ENCODE measurements at regions not wholly inside any gene's neighbourhood (a gene's known extent, or its start where the extent isn't known, plus 50 kb on each side); places are given as distances from the start of the nearest gene placed in this dataset.

GRCh38 chr5:159385536-159385935 lies 55.2 kb upstream of the IL12B start:
- no peak for ATAC-seq
- H3K27me3 ChIP-seq = no peaks in the 10 kb centered on the region
- H3K9me3 ChIP-seq = peaks cover 0 to 44% of the 10 kb centered on the region in 2 donors
- intact Hi-C loops (cut with DNase I) = no loop called here
- H3K4me3 ChIP-seq = no peak overlapping the region
- no peak overlapping the region for H3K27ac ChIP-seq
- H3K36me3 ChIP-seq = no peaks in the 10 kb centered on the region
- no peaks in the 10 kb centered on the region for H3K4me1 ChIP-seq
- no peak for TF ChIP-seq CTCF (IDR thresholded peaks at IDR 0.05)
- no peak for DNase-seq

GRCh38 chr5:159386028-159386711 lies 55.9 kb upstream of the IL12B start:
- no peak overlapping the region for H3K27ac ChIP-seq
- H3K9me3 ChIP-seq = peaks cover 0 to 38% of the 10 kb centered on the region in 2 donors
- intact Hi-C loops (cut with DNase I) = no loop called here
- DNase-seq (no peak), ATAC-seq (no peak)
- H3K36me3 ChIP-seq = no peaks in the 10 kb centered on the region
- no peak for TF ChIP-seq CTCF (IDR thresholded peaks at IDR 0.05)
- no peaks in the 10 kb centered on the region for H3K4me1 ChIP-seq
- H3K27me3 ChIP-seq = no peaks in the 10 kb centered on the region
- no peak overlapping the region for H3K4me3 ChIP-seq

GRCh38 chr5:159392871-159393270 lies 62.6 kb upstream of the IL12B start:
- no peak overlapping the region for H3K27ac ChIP-seq
- ATAC-seq (no peak), DNase-seq (no peak)
- H3K4me3 ChIP-seq = no peak overlapping the region
- H3K36me3 ChIP-seq = no peaks in the 10 kb centered on the region
- H3K27me3 ChIP-seq = no peaks in the 10 kb centered on the region
- H3K4me1 ChIP-seq = no peaks in the 10 kb centered on the region
- TF ChIP-seq CTCF (IDR thresholded peaks at IDR 0.05) = no peak
- peaks cover 0 to 4% of the 10 kb centered on the region in 2 donors for H3K9me3 ChIP-seq
- intact Hi-C loops (cut with DNase I) = no loop called here

- TF ChIP-seq CTCF (IDR thresholded peaks at IDR 0.05) = no peak
- intact Hi-C loops (cut with DNase I) = no loop called here
Measured at GRCh38 chr5:159393854-159394274, 63.6 kb upstream of the IL12B start.

GRCh38 chr5:159395202-159395601 lies 64.9 kb upstream of the IL12B start:
- no peak for ATAC-seq
- no peaks in the 10 kb centered on the region for H3K36me3 ChIP-seq
- no peak for DNase-seq
- no peak for TF ChIP-seq CTCF (IDR thresholded peaks at IDR 0.05)
- no peaks in the 10 kb centered on the region for H3K27me3 ChIP-seq
- no peaks in the 10 kb centered on the region for H3K9me3 ChIP-seq
- no peaks in the 10 kb centered on the region for H3K4me1 ChIP-seq
- intact Hi-C loops (cut with DNase I) = no loop called here
- no peak overlapping the region for H3K4me3 ChIP-seq
- H3K27ac ChIP-seq = no peak overlapping the region

More at GRCh38 chr5:159393854-159394274, 63.6 kb upstream of the IL12B start:
- no peak overlapping the region for H3K27ac ChIP-seq
- no peaks in the 10 kb centered on the region for H3K4me1 ChIP-seq
- H3K4me3 ChIP-seq = no peak overlapping the region
- H3K27me3 ChIP-seq = no peaks in the 10 kb centered on the region
- H3K9me3 ChIP-seq = peaks cover 0 to 4% of the 10 kb centered on the region in 2 donors
- H3K36me3 ChIP-seq = no peaks in the 10 kb centered on the region
- no peak for DNase-seq
- ATAC-seq = no peak
